Nephron (organoid): ENCODE measurements at regions not wholly inside any gene's neighbourhood (a gene's known extent, or its start where the extent isn't known, plus 50 kb on each side); places are given as distances from the start of the nearest gene placed in this dataset.
"Not testable (repeated sequence)": the region's sequence is repeated elsewhere in the genome, so short reads cannot be mapped to it uniquely, and the experiment has no call there.

Experiments used
- H3K27ac Mint-ChIP-seq, 3 experiments: 2 replicates each; pipeline ENCODE4 v1.8.0; 2020; ENCODE audit warnings: mixed read lengths in 3 of 3, mild to moderate bottlenecking in 2 of 3, moderate library complexity in 1 of 3
- H3K27me3 Mint-ChIP-seq: 2 replicates; pipeline ENCODE4 v1.8.0; 2021; ENCODE audit warnings: low read depth, mild to moderate bottlenecking, moderate library complexity, mixed read lengths
- H3K36me3 Mint-ChIP-seq: 2 replicates; pipeline ENCODE4 v1.8.0; 2020; ENCODE audit warnings: low read depth, mixed read lengths
- H3K4me1 Mint-ChIP-seq: 2 replicates; pipeline ENCODE4 v1.8.0; 2020; ENCODE audit warnings: mixed read lengths
- H3K4me3 Mint-ChIP-seq, 3 experiments: 2 replicates each; pipeline ENCODE4 v1.8.0; 2020; ENCODE audit warnings: mild to moderate bottlenecking in 3 of 3, mixed read lengths in 3 of 3, moderate library complexity in 2 of 3
- H3K9me3 Mint-ChIP-seq: 2 replicates; pipeline ENCODE4 v1.8.0; 2020; ENCODE audit warnings: mixed read lengths
- TF ChIP-seq, protein P1 (sequence below), 3 experiments: fragments of 200-600 bp; sonication (generic); IDR thresholded peaks; one replicate each; pipeline ENCODE4 v1.5.0; 2021; ENCODE audit warnings: antibody characterized with exemption in 3 of 3; ENCODE audit not compliant: unreplicated experiment in 3 of 3

DNA sequence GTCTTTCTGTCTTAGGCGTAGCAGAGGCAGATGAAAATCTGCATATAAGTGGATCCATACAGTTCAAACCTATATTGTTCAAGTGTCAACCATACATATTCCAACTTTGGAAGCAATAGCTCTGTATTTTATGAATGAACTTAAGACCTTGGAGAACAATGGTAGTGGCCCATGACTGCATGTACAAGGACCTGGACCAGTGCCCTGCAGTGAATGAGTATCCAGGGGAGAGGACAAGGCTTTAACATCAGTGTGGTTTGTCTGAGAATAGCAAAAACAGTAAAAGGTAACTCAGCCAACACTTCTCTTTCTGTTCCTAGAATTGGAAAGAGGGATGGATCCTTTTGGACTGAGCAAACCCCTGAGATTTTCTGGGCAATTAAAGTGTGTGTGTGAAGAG lies 230.8 kb upstream of the LINC00305 start:
- Mint-ChIP-seq H3K4me3 (no peak overlapping the region), H3K9me3 (peaks cover 10% of the 10 kb centered on the region), H3K4me1 (peaks cover 4% of the 10 kb centered on the region), H3K27me3 (peaks cover 3% of the 10 kb centered on the region), H3K27ac (no peak overlapping the region), H3K36me3 (no peaks in the 10 kb centered on the region)
- TF ChIP-seq, protein P1, sequence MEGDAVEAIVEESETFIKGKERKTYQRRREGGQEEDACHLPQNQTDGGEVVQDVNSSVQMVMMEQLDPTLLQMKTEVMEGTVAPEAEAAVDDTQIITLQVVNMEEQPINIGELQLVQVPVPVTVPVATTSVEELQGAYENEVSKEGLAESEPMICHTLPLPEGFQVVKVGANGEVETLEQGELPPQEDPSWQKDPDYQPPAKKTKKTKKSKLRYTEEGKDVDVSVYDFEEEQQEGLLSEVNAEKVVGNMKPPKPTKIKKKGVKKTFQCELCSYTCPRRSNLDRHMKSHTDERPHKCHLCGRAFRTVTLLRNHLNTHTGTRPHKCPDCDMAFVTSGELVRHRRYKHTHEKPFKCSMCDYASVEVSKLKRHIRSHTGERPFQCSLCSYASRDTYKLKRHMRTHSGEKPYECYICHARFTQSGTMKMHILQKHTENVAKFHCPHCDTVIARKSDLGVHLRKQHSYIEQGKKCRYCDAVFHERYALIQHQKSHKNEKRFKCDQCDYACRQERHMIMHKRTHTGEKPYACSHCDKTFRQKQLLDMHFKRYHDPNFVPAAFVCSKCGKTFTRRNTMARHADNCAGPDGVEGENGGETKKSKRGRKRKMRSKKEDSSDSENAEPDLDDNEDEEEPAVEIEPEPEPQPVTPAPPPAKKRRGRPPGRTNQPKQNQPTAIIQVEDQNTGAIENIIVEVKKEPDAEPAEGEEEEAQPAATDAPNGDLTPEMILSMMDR (IDR thresholded peaks at IDR 0.05; ENCODE audit: unreplicated experiment in 3 of 3): no peak

GRCh38 chr18:64377446-64377845 lies 228.6 kb upstream of the LINC00305 start:
- TF ChIP-seq, protein P1 (IDR thresholded peaks at IDR 0.05; ENCODE audit: unreplicated experiment in 3 of 3): no peak
- Mint-ChIP-seq H3K27me3 (peaks cover 3% of the 10 kb centered on the region), H3K4me1 (no peaks in the 10 kb centered on the region), H3K4me3 (no peak overlapping the region), H3K9me3 (peaks cover 18% of the 10 kb centered on the region), H3K27ac (no peak overlapping the region), H3K36me3 (no peaks in the 10 kb centered on the region)

GRCh38 chr18:64372850-64373249 lies 224.0 kb upstream of the LINC00305 start:
- H3K27me3 Mint-ChIP-seq: peaks cover 4% of the 10 kb centered on the region
- H3K4me1 Mint-ChIP-seq: no peaks in the 10 kb centered on the region
- H3K9me3 Mint-ChIP-seq: peaks cover 17% of the 10 kb centered on the region

GRCh38 chr18:64369830-64370440 lies 221.0 kb upstream of the LINC00305 start:
- H3K4me3 Mint-ChIP-seq, H3K27me3 Mint-ChIP-seq, H3K27ac Mint-ChIP-seq, H3K36me3 Mint-ChIP-seq, H3K4me1 Mint-ChIP-seq, H3K9me3 Mint-ChIP-seq: not testable (repeated sequence)

More at GRCh38 chr18:64372850-64373249, 224.0 kb upstream of the LINC00305 start:
- H3K27ac Mint-ChIP-seq: no peak overlapping the region
- H3K4me3 Mint-ChIP-seq: no peak overlapping the region
- TF ChIP-seq, protein P1 (IDR thresholded peaks at IDR 0.05; ENCODE audit: unreplicated experiment in 3 of 3): no peak
- no peaks in the 10 kb centered on the region for H3K36me3 Mint-ChIP-seq

DNA sequence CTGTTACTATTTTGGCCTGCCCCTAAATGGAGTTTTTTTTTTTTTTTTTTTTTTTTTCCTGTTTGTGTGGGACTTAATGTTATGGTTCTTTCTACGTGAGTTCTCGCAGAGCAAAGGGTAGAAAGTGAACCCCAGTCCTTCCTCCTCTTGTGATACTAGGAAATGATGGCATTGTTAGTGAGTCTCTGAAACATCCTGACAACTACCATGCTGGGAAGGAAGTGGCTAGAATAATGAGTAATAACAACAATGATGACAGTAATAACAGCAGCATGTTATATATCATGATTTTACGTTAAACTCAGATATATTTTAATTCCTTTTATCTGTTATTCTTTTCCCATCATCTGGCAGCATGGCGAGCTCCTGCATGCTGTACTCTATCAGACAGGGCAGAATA lies 216.2 kb upstream of the LINC00305 start:
- H3K4me3 Mint-ChIP-seq: no peak overlapping the region
- H3K27me3 Mint-ChIP-seq: peaks cover 8% of the 10 kb centered on the region
- H3K4me1 Mint-ChIP-seq: no peaks in the 10 kb centered on the region
- TF ChIP-seq, protein P1 (IDR thresholded peaks at IDR 0.05; ENCODE audit: unreplicated experiment in 3 of 3): no peak
- H3K27ac Mint-ChIP-seq: no peak overlapping the region
- H3K36me3 Mint-ChIP-seq: peaks cover 4% of the 10 kb centered on the region
- H3K9me3 Mint-ChIP-seq: peaks cover 13% of the 10 kb centered on the region

GRCh38 chr18:64337673-64338072 lies 188.8 kb upstream of the LINC00305 start:
- no peak overlapping the region for H3K27ac Mint-ChIP-seq
- no peaks in the 10 kb centered on the region for H3K27me3 Mint-ChIP-seq
- TF ChIP-seq, protein P1 (IDR thresholded peaks at IDR 0.05; ENCODE audit: unreplicated experiment in 3 of 3): no peak
- peaks cover 17% of the 10 kb centered on the region for H3K4me1 Mint-ChIP-seq
- no peak overlapping the region for H3K4me3 Mint-ChIP-seq
- peaks cover 2% of the 10 kb centered on the region for H3K9me3 Mint-ChIP-seq
- no peaks in the 10 kb centered on the region for H3K36me3 Mint-ChIP-seq
